ENCODE measurements at regions not wholly inside any gene's neighbourhood (a gene's known extent, or its start where the extent isn't known, plus 50 kb on each side); places are given as distances from the start of the nearest gene placed in this dataset.

DNA sequence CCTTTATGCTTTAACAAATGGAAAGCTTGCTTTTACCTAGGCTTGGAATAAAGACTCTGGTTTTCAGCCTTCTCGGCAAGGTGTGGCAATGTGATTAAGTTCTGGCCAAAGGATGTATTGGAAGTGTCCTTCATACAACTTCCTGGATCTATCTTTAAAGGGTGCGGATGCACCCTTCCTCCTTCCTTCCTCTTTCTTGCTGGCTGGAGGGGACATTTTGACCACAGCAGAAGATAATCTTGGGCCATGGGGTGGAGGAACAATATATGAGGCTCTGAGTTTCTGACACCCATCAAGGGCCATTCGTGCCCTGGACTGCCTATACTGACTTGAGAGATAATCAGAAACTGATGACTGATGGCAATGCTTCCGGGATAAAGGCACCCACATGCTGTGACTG lies 145.7 kb downstream of the ACER2 start:
- no peak overlapping the region for H3K27ac ChIP-seq (ENCODE audit: low read length)
- peaks cover 0 to under 1% of the 10 kb centered on the region in 2 donors for H3K9me3 ChIP-seq (ENCODE audit: control insufficient read depth in 2 of 2, low read length in 2 of 2)
- H3K36me3 ChIP-seq (ENCODE audit: control insufficient read depth in 2 of 2, insufficient read depth in 2 of 2, low read length in 2 of 2) = no peaks in the 10 kb centered on the region
- peaks cover 23% of the 10 kb centered on the region for H3K4me1 ChIP-seq (ENCODE audit: control insufficient read depth, insufficient read depth, low read length)
- no peaks in the 10 kb centered on the region for H3K27me3 ChIP-seq (ENCODE audit: control insufficient read depth in 1 of 2, insufficient read depth in 2 of 2, low read length in 2 of 2)
- H3K4me3 ChIP-seq (ENCODE audit: low read length in 2 of 2) = no peak overlapping the region
- H3K9ac ChIP-seq (ENCODE audit: low read length in 2 of 2) = no peak overlapping the region

DNA sequence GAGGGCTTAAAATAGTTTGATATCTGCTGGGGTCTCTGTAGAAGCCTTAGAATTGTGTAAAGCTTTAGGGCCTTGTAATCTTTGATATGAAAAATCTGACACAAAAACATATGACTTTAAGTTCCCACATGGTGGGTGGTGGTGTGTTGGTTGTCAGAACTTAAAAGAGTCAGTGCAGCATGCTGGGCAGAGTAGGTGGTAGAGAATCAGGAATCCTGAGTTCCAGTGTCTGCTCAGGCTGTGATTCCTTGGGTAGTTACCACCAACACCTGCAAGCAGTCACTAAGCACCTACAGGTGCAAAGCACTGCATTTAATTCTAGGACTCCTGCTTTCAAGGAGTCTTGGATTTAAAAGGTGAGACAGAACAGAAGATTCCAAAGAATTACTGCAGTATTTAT lies 144.6 kb downstream of the ACER2 start:
- H3K9me3 ChIP-seq (ENCODE audit: control insufficient read depth in 2 of 2, low read length in 2 of 2) = peaks cover 0 to 5% of the 10 kb centered on the region in 2 donors
- no peak overlapping the region for H3K27ac ChIP-seq (ENCODE audit: low read length)
- no peak overlapping the region for H3K9ac ChIP-seq (ENCODE audit: low read length in 2 of 2)
- no peaks in the 10 kb centered on the region for H3K27me3 ChIP-seq (ENCODE audit: control insufficient read depth in 1 of 2, insufficient read depth in 2 of 2, low read length in 2 of 2)
- no peak overlapping the region for H3K4me3 ChIP-seq (ENCODE audit: low read length in 2 of 2)
- no peaks in the 10 kb centered on the region for H3K36me3 ChIP-seq (ENCODE audit: control insufficient read depth in 2 of 2, insufficient read depth in 2 of 2, low read length in 2 of 2)
- H3K4me1 ChIP-seq (ENCODE audit: control insufficient read depth, insufficient read depth, low read length) = peaks cover 23% of the 10 kb centered on the region

DNA sequence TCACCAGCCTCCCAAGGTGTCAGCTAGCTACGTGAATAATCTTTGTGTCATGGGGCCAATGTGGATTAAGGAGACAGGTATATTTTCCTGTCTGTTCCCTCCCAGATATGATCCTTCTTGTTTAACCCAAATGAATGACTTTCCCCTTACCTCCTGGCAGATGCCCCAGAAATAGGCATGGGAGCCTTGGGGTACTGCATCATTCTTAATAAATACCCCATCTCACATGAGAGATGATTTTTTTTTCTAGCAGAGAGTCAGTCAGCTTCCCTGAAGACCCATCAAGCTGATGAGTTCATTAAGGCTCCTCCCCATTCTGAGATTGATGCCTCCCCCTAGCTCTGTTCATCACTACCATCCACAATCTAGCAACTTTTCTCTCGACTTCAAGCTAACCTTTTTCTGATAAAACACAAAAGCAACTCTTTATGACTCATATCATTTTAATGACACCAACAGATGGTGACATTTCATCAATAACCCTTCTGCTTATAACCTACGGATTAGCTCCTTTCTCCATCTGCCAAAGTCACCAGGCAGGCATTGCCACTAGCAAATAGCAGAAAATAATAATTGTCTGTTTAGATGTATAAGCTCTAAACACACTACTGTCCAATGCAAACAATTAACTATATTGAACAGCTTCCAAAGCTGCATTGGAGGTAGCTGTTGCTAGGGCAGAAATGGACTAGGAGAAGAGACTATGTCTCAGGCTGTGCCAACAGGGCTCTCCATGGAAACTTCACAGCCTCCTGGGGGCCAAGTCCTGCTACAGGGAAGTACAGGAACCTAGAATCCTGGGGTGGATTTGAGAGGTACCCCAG lies 143.7 kb downstream of the ACER2 start:
- Histone ChIP-seq H3K9me3 (ENCODE audit: control insufficient read depth in 2 of 2, low read length in 2 of 2) (peaks cover 0 to 5% of the 10 kb centered on the region in 2 donors), H3K27ac (ENCODE audit: low read length) (no peak overlapping the region), H3K36me3 (ENCODE audit: control insufficient read depth in 2 of 2, insufficient read depth in 2 of 2, low read length in 2 of 2) (no peaks in the 10 kb centered on the region), H3K9ac (ENCODE audit: low read length in 2 of 2) (no peak overlapping the region), H3K4me3 (ENCODE audit: low read length in 2 of 2) (no peak overlapping the region), H3K4me1 (ENCODE audit: control insufficient read depth, insufficient read depth, low read length) (peaks cover 23% of the 10 kb centered on the region), H3K27me3 (ENCODE audit: control insufficient read depth in 1 of 2, insufficient read depth in 2 of 2, low read length in 2 of 2) (no peaks in the 10 kb centered on the region)

DNA sequence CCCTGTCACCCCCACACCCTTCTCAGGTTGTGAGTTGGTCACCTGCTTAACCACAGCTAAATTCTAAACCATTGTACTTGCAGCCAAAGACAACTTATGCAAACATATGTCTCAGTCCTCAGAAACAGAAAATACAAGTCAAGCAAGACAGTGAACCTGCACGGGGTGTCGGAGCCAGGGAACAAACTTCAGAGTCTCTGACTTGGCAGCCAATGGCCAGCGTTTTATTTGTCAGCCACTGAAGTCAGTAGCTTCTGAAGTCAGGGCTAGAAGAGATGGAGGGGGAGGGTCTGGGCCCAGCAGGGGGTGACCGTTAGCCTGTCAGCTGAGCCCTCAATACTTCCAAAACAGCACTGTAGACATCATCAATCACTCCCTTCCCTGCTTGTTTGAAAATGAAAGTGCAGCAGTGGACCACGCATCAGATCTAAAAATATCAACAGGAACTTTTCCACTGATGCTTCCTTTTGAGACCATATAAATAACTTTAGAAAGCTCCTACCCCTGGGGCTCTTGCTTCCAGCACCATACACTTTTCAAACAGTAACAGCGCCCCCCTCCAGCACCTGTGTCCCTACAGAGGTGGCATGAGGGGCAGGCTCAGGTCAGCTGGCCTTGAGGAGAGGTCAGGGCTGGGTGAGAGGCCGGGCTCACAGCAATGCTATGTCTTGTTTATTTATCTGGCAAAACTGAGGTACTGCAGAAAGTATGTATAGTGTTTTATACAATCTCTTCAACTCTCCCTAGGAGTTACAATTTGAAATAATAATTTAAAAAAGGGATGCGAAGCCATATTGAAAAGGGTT lies 142.5 kb downstream of the ACER2 start:
- H3K4me3 ChIP-seq (ENCODE audit: low read length in 2 of 2) = peak overlapping the region; percentile 67 to 72

DNA sequence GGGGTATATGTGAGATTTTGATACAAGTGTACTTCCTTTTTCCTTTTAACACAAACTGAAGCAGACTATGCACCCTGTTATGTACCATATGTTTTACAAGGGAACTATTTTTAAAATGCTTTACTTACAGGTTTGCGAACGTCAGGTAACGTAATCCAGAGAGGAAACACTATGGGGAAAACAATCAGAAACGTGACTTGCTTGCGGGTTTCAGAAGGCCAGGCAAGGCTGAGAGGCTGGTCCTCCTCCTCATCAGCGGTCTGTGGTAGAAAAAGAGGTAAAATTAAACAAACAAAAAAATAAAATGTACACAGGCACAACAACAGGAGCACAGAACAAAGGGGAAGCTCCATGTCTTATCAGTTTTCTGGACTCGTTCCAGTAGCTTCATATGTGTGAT lies 141.2 kb downstream of the ACER2 start:
- Histone ChIP-seq H3K27me3 (ENCODE audit: control insufficient read depth in 1 of 2, insufficient read depth in 2 of 2, low read length in 2 of 2) (no peaks in the 10 kb centered on the region), H3K9ac (ENCODE audit: low read length in 2 of 2) (no peak overlapping the region), H3K9me3 (ENCODE audit: control insufficient read depth in 2 of 2, low read length in 2 of 2) (peaks cover 3 to 5% of the 10 kb centered on the region in 2 donors), H3K27ac (ENCODE audit: low read length) (no peak overlapping the region), H3K4me1 (ENCODE audit: control insufficient read depth, insufficient read depth, low read length) (peaks cover 23% of the 10 kb centered on the region), H3K4me3 (ENCODE audit: low read length in 2 of 2) (no peak overlapping the region), H3K36me3 (ENCODE audit: control insufficient read depth in 2 of 2, insufficient read depth in 2 of 2, low read length in 2 of 2) (no peaks in the 10 kb centered on the region)

More for the DNA sequence above, 142.5 kb downstream of the ACER2 start:
- Histone ChIP-seq H3K4me1 (ENCODE audit: control insufficient read depth, insufficient read depth, low read length) (peaks cover 23% of the 10 kb centered on the region), H3K27ac (ENCODE audit: low read length) (peak overlapping the region; percentile 55), H3K9me3 (ENCODE audit: control insufficient read depth in 2 of 2, low read length in 2 of 2) (peaks cover 0 to 5% of the 10 kb centered on the region in 2 donors), H3K27me3 (ENCODE audit: control insufficient read depth in 1 of 2, insufficient read depth in 2 of 2, low read length in 2 of 2) (no peaks in the 10 kb centered on the region), H3K36me3 (ENCODE audit: control insufficient read depth in 2 of 2, insufficient read depth in 2 of 2, low read length in 2 of 2) (no peaks in the 10 kb centered on the region), H3K9ac (ENCODE audit: low read length in 2 of 2) (peak overlapping the region; percentile 29 to 33)

DNA sequence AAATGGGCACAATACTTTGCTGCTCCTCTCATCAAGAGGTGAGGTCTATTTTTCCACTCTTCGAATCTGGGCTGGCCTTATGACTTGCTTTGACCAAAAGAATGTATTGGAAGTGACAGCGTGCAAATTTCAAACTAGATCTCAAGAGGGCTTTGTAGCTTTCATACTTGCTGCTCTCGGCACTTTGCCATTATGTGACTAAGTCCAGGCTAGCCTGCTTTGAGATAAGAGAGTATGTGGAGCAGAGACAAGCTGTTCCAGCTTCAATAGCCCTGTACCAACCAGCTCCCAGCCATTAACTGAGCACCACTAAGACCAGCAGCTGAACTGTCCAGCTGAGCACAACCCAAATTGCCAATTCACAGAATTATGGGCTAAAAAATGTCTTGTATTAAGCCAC lies 124.6 kb downstream of the ACER2 start:
- Histone ChIP-seq H3K9ac (ENCODE audit: low read length in 2 of 2) (no peak overlapping the region), H3K27ac (ENCODE audit: low read length) (no peak overlapping the region), H3K9me3 (ENCODE audit: control insufficient read depth in 2 of 2, low read length in 2 of 2) (peaks cover 0 to 7% of the 10 kb centered on the region in 2 donors)

DNA sequence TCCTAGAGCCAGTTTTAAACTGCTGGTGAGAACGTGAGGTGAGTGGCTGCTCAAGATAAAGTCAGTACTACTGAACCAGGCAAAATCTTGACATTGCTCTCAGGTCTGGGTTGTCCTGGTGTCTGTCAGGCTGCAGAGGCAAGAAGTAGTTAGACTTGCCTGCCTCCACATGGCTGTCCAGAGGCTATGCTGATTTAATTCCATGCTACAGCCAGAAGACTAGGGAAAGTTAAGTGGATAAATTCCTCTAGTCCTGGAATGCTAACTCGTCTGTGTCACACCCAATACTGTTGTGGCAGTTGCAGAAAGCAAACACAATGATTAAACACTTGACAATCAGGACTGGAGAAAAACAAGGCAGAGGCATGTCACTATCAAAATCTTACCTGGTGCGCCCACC lies 118.9 kb downstream of the ACER2 start:
- no peaks in the 10 kb centered on the region for H3K9me3 ChIP-seq (ENCODE audit: control insufficient read depth in 2 of 2, low read length in 2 of 2)
- no peak overlapping the region for H3K27ac ChIP-seq (ENCODE audit: low read length)
- H3K4me3 ChIP-seq (ENCODE audit: low read length in 2 of 2) = no peak overlapping the region
- H3K9ac ChIP-seq (ENCODE audit: low read length in 2 of 2) = no peak overlapping the region
- H3K36me3 ChIP-seq (ENCODE audit: control insufficient read depth in 2 of 2, insufficient read depth in 2 of 2, low read length in 2 of 2) = no peaks in the 10 kb centered on the region
- H3K27me3 ChIP-seq (ENCODE audit: control insufficient read depth in 1 of 2, insufficient read depth in 2 of 2, low read length in 2 of 2) = no peaks in the 10 kb centered on the region
- no peaks in the 10 kb centered on the region for H3K4me1 ChIP-seq (ENCODE audit: control insufficient read depth, insufficient read depth, low read length)

More for the DNA sequence above, 124.6 kb downstream of the ACER2 start:
- H3K27me3 ChIP-seq (ENCODE audit: control insufficient read depth in 1 of 2, insufficient read depth in 2 of 2, low read length in 2 of 2) = no peaks in the 10 kb centered on the region
- no peak overlapping the region for H3K4me3 ChIP-seq (ENCODE audit: low read length in 2 of 2)
- no peaks in the 10 kb centered on the region for H3K4me1 ChIP-seq (ENCODE audit: control insufficient read depth, insufficient read depth, low read length)
- no peaks in the 10 kb centered on the region for H3K36me3 ChIP-seq (ENCODE audit: control insufficient read depth in 2 of 2, insufficient read depth in 2 of 2, low read length in 2 of 2)

DNA sequence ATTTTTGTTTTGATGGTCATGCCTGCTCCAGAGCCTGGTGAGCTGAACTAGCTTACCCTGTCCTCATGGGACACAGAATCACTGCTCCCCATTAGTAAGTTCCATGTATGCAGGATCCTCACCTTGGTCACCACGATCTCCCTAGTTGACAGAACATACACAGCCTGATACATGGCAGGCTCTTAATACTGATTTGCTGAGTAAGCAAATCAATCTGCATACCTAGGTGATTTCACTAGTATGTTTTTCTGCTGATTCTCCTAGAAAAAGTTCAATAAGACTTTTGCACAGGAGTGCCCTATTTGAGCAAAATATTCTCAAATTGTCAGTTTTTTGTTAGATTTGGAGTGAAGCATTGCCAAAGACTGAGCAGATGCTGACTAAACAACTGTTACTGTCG lies 113.7 kb downstream of the ACER2 start:
- H3K36me3 ChIP-seq (ENCODE audit: control insufficient read depth in 2 of 2, insufficient read depth in 2 of 2, low read length in 2 of 2) = no peaks in the 10 kb centered on the region
- H3K27ac ChIP-seq (ENCODE audit: low read length) = no peak overlapping the region
- no peaks in the 10 kb centered on the region for H3K27me3 ChIP-seq (ENCODE audit: control insufficient read depth in 1 of 2, insufficient read depth in 2 of 2, low read length in 2 of 2)
- no peaks in the 10 kb centered on the region for H3K9me3 ChIP-seq (ENCODE audit: control insufficient read depth in 2 of 2, low read length in 2 of 2)
- no peak overlapping the region for H3K4me3 ChIP-seq (ENCODE audit: low read length in 2 of 2)
- H3K9ac ChIP-seq (ENCODE audit: low read length in 2 of 2) = no peak overlapping the region
- H3K4me1 ChIP-seq (ENCODE audit: control insufficient read depth, insufficient read depth, low read length) = no peaks in the 10 kb centered on the region

DNA sequence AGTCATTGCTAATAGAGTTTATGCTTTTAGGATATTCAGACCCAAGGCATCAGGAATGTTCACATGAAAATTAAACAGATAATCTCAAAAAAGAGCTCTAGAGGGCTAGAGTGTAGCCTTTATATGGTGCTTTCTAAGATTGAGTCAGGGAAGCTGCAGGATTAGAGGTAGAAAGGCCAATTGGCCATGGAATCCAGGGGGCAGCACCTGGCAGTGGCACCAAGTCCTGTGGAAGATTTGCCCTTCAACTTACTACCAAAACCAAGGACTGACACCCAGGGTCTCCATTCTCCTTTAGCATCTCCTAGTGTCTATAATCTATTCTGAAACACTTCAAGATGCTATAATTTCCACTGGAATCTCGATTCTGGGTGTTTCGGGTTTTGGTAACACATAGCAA lies 112.4 kb downstream of the ACER2 start:
- Histone ChIP-seq H3K4me1 (ENCODE audit: control insufficient read depth, insufficient read depth, low read length) (no peaks in the 10 kb centered on the region), H3K27ac (ENCODE audit: low read length) (no peak overlapping the region), H3K36me3 (ENCODE audit: control insufficient read depth in 2 of 2, insufficient read depth in 2 of 2, low read length in 2 of 2) (no peaks in the 10 kb centered on the region), H3K27me3 (ENCODE audit: control insufficient read depth in 1 of 2, insufficient read depth in 2 of 2, low read length in 2 of 2) (no peaks in the 10 kb centered on the region), H3K4me3 (ENCODE audit: low read length in 2 of 2) (no peak overlapping the region), H3K9ac (ENCODE audit: low read length in 2 of 2) (no peak overlapping the region), H3K9me3 (ENCODE audit: control insufficient read depth in 2 of 2, low read length in 2 of 2) (no peaks in the 10 kb centered on the region)

DNA sequence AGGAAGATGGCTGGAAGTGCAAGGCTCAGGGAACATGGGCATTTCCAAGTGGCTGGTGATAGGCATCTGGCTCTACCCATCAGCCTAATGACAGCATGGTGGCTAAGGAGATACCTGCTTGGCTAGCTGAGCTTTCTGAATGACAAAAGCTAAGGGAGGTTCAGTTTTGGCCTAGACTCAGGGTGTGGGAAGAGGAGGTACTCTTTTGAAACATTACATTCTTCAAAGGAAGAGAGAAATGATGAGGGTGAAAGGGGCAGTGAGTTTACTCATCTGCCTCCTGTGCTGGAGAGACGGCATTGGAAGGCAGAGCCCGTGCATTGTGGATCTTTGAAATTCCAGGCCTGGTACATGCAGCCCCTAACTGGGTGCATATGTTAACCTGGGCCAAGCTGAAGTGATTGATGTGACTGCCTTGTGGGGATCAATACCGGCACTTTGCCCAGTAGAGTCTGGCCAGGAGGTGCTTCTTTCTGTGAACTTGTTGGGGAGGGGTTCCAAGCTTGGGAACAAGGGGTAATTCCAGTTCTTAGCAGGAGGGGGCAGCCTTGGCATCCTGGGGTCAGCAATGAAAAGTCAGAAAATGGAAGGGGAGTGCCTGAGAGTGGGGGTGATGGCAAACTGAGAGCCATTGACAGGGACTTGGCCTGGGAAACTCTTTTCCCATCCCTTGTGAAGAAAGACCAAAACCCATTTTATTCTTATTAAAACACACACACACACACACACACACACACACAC lies 108.6 kb downstream of the ACER2 start:
- Histone ChIP-seq H3K27me3 (ENCODE audit: control insufficient read depth in 1 of 2, insufficient read depth in 2 of 2, low read length in 2 of 2) (no peaks in the 10 kb centered on the region), H3K27ac (ENCODE audit: low read length) (no peak overlapping the region), H3K36me3 (ENCODE audit: control insufficient read depth in 2 of 2, insufficient read depth in 2 of 2, low read length in 2 of 2) (no peaks in the 10 kb centered on the region), H3K9ac (ENCODE audit: low read length in 2 of 2) (no peak overlapping the region), H3K9me3 (ENCODE audit: control insufficient read depth in 2 of 2, low read length in 2 of 2) (no peaks in the 10 kb centered on the region), H3K4me3 (ENCODE audit: low read length in 2 of 2) (no peak overlapping the region), H3K4me1 (ENCODE audit: control insufficient read depth, insufficient read depth, low read length) (no peaks in the 10 kb centered on the region)

Data from stomach smooth muscle (tissue), 2 donors.